Progenitor cell of endocrine pancreas (in vitro differentiated cells): ENCODE measurements at regions not wholly inside any gene's neighbourhood (a gene's known extent, or its start where the extent isn't known, plus 50 kb on each side); places are given as distances from the start of the nearest gene placed in this dataset.
"Not testable (repeated sequence)": the region's sequence is repeated elsewhere in the genome, so short reads cannot be mapped to it uniquely, and the experiment has no call there.

Source experiments
- DNase-seq: peaks from one replicate; pipeline ENCODE4 v3.0.0; 2021; ENCODE audit warnings: low spot score; ENCODE audit not compliant: unreplicated experiment
- H3K27ac Mint-ChIP-seq: 2 replicates; pipeline ENCODE4 v1.8.0; 2021; ENCODE audit warnings: mild to moderate bottlenecking, moderate library complexity, mixed read lengths
- H3K27me3 Mint-ChIP-seq: 2 replicates; pipeline ENCODE4 v1.8.0; 2021; ENCODE audit warnings: mixed read lengths
- H3K36me3 Mint-ChIP-seq: 2 replicates; pipeline ENCODE4 v1.8.0; 2022; ENCODE audit warnings: mixed read lengths; ENCODE audit not compliant: insufficient read depth
- H3K4me1 Mint-ChIP-seq: 2 replicates; pipeline ENCODE4 v1.8.0; 2021; ENCODE audit warnings: low read depth, mixed read lengths
- H3K4me3 Mint-ChIP-seq: 2 replicates; pipeline ENCODE4 v1.8.0; 2021; ENCODE audit warnings: low read depth, mild to moderate bottlenecking, moderate library complexity, mixed read lengths
- H3K9me3 Mint-ChIP-seq: 2 replicates; pipeline ENCODE4 v1.8.0; 2021; ENCODE audit warnings: low read depth, mixed read lengths
- TF ChIP-seq, protein P1 (sequence below): fragments of 200-600 bp; sonication (generic); IDR thresholded peaks from one replicate; pipeline ENCODE4 v1.5.0; 2021; ENCODE audit warnings: antibody characterized with exemption, mild to moderate bottlenecking; ENCODE audit not compliant: unreplicated experiment

DNA sequence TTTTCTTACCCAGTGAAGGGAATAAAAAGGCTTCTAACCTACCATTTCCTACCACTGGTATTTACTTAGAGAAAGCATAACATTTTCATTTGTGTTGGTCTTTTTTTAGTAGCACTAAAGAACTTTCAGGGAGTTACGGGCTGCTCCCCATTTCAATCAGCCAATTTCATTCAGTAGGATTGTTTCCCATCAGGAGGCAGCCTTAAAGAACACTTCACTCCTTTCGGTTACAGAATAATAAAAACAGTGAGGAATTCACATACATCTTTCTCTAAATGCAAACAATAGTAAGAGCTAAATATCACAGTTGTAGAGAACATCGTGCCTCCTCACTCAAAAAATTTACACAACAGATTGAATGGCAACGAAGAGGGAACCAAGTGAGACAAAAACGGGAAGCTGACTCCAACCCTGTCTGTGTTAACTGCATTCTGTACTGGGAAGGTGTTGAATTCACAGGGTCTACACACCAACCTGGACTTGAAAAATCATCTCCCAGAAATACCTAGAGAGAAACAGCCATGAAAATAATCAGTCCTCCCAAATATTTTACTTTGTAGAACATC, 55.5 kb upstream of the ABLIM1 start:
- no peaks in the 10 kb centered on the region for H3K36me3 Mint-ChIP-seq
- no peak for DNase-seq
- H3K27ac Mint-ChIP-seq, result no peak overlapping the region
- peaks cover 6% of the 10 kb centered on the region for H3K27me3 Mint-ChIP-seq
- TF ChIP-seq, protein P1, sequence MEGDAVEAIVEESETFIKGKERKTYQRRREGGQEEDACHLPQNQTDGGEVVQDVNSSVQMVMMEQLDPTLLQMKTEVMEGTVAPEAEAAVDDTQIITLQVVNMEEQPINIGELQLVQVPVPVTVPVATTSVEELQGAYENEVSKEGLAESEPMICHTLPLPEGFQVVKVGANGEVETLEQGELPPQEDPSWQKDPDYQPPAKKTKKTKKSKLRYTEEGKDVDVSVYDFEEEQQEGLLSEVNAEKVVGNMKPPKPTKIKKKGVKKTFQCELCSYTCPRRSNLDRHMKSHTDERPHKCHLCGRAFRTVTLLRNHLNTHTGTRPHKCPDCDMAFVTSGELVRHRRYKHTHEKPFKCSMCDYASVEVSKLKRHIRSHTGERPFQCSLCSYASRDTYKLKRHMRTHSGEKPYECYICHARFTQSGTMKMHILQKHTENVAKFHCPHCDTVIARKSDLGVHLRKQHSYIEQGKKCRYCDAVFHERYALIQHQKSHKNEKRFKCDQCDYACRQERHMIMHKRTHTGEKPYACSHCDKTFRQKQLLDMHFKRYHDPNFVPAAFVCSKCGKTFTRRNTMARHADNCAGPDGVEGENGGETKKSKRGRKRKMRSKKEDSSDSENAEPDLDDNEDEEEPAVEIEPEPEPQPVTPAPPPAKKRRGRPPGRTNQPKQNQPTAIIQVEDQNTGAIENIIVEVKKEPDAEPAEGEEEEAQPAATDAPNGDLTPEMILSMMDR, result no peak
- no peaks in the 10 kb centered on the region for H3K9me3 Mint-ChIP-seq
- H3K4me1 Mint-ChIP-seq, result peaks cover 15% of the 10 kb centered on the region
- no peak overlapping the region for H3K4me3 Mint-ChIP-seq

DNA sequence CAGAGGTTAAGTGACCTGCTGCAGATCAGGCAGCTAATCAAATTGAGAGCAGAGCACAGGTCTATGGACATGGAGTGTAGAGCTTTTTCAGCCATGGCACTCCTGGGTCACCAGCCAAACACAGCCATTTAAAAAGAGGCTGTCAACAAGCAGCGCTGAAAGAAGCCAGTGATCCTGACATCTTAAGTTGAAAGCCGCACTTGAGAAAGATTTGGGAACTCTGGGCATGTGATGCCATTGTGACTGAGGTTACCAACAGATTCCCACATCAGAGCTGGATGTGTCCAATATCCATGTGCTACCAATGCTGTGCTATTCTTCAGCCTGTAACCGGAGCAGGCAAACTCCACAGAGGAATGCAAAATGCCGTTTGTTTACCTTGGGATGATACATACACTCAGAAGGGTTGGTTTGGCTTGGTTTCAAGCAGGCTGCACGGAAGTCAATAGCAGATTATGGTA, 56.2 kb upstream of the ABLIM1 start:
- no peaks in the 10 kb centered on the region for H3K9me3 Mint-ChIP-seq
- TF ChIP-seq, protein P1, result no peak
- no peak for DNase-seq
- H3K27me3 Mint-ChIP-seq, result peaks cover 6% of the 10 kb centered on the region
- no peak overlapping the region for H3K27ac Mint-ChIP-seq
- no peak overlapping the region for H3K4me3 Mint-ChIP-seq
- no peaks in the 10 kb centered on the region for H3K36me3 Mint-ChIP-seq
- peaks cover 15% of the 10 kb centered on the region for H3K4me1 Mint-ChIP-seq

DNA sequence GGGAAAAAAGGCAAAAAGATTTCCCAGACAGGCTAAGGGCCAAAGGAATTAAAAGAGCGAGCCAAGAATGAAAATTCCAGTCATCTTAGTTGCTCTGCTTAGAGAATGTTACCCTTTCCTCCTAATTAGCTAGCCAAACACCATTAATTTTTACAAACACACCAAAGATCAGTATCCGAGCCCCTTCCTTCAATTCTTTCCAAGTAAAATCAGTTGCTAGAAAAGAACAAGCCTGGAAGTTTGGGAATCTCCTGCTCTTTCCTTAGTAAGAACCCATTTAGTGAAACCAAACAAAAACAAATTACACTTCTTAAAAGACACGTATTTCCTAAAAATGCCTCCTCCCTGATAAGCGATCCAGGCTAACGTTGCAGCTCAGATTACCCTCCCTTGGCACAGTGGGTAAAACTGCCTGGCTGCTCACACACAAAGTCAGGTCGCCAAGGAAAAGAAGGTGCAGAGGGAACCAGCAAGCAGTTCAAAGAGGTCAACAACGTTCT, 57.1 kb upstream of the ABLIM1 start:
- Mint-ChIP-seq H3K4me3 (no peak overlapping the region), H3K27me3 (peaks cover 6% of the 10 kb centered on the region), H3K27ac (no peak overlapping the region), H3K9me3 (no peaks in the 10 kb centered on the region), H3K4me1 (peaks cover 15% of the 10 kb centered on the region), H3K36me3 (no peaks in the 10 kb centered on the region)
- TF ChIP-seq, protein P1, result no peak
- DNase-seq, result no peak

DNA sequence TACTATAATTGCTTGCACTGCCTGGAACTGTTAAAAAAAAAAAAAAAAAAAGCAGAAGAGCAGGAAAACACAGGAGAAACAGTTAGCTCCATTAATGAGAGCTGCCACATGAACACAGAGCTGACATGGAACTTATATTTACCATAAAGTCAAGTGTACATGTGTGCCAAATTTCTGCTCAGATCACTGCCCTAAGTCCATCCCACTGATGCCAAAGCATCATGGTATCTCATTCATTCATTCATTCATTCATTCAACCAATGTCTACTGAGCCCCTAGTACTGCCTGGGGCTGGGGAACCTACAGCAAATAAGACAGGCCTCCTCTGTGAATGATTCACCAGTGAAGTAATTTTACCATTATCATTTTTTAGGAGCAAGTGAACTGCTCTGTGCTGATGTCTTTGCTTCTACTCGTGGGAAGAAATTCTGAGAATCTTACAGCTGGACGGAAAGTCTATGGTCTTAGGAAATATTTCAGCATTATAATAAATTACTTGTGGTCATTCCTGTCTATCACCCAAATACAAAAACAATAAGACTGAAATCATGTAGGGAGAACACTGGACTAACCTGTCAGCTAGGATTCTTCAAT, 58.8 kb upstream of the ABLIM1 start:
- Mint-ChIP-seq H3K9me3 (no peaks in the 10 kb centered on the region), H3K27me3 (peaks cover 6% of the 10 kb centered on the region), H3K4me3 (no peak overlapping the region), H3K4me1 (peaks cover 15% of the 10 kb centered on the region), H3K27ac (no peak overlapping the region), H3K36me3 (no peaks in the 10 kb centered on the region)
- DNase-seq, result no peak
- TF ChIP-seq, protein P1, result no peak

GRCh38 chr10:114717881-114718280, 59.8 kb upstream of the ABLIM1 start:
- H3K4me1 Mint-ChIP-seq, result peaks cover 17% of the 10 kb centered on the region
- H3K36me3 Mint-ChIP-seq, DNase-seq, H3K27me3 Mint-ChIP-seq, H3K9me3 Mint-ChIP-seq, H3K27ac Mint-ChIP-seq, H3K4me3 Mint-ChIP-seq: not testable (repeated sequence)

- Mint-ChIP-seq H3K9me3 (no peaks in the 10 kb centered on the region), H3K4me3 (no peak overlapping the region)
- TF ChIP-seq, protein P1, result no peak
Observed at GRCh38 chr10:114718374-114718773, 60.3 kb upstream of the ABLIM1 start.

More at GRCh38 chr10:114718374-114718773, 60.3 kb upstream of the ABLIM1 start:
- DNase-seq, result no peak
- H3K4me1 Mint-ChIP-seq, result peaks cover 19% of the 10 kb centered on the region
- no peak overlapping the region for H3K27ac Mint-ChIP-seq
- H3K27me3 Mint-ChIP-seq, result no peaks in the 10 kb centered on the region
- H3K36me3 Mint-ChIP-seq, result no peaks in the 10 kb centered on the region
